ENCODE measurements at regions not wholly inside any gene's neighbourhood (a gene's known extent, or its start where the extent isn't known, plus 50 kb on each side); places are given as distances from the start of the nearest gene placed in this dataset.

- TF ChIP-seq POLR2A (IDR thresholded peaks at IDR 0.05; ENCODE audit: low read length): no peak
- no peak for TF ChIP-seq GATA1 (IDR thresholded peaks at IDR 0.05; ENCODE audit: low read depth, low read length)
Measured at GRCh38 chr12:30025317-30025716, 241.6 kb upstream of the TMTC1 start.
